Upper lobe of left lung (tissue), 4 donors: ENCODE measurements at regions not wholly inside any gene's neighbourhood (a gene's known extent, or its start where the extent isn't known, plus 50 kb on each side); places are given as distances from the start of the nearest gene placed in this dataset.

Experiments used
- CTCF ChIP-seq, 6 experiments: fragments of 450-650 bp in 4 of 6; fragments of 200-600 bp in 2 of 6; sonication (generic) in 2 of 6; IDR thresholded peaks; one replicate each; pipeline ENCODE4 v1.5.1; 2016 to 2019; ENCODE audit warnings: antibody characterized with exemption in 6 of 6
- EP300 ChIP-seq, 4 donors: sonication (generic); formaldehyde crosslinking; IDR thresholded peaks; one replicate each; pipeline ENCODE4 v1.5.1; 2017; ENCODE audit warnings: antibody characterized with exemption in 4 of 4, control low read depth in 2 of 4
- POLR2A ChIP-seq, 4 donors: fragments of 450-650 bp; IDR thresholded peaks; one replicate each; pipeline ENCODE4 v1.5.1; 2016 to 2017; ENCODE audit warnings: antibody characterized with exemption in 4 of 4, mild to moderate bottlenecking in 2 of 4
- POLR2AphosphoS5 ChIP-seq, 2 donors: sonication (generic); formaldehyde crosslinking; IDR thresholded peaks; one replicate each; pipeline ENCODE4 v1.5.1; 2017; ENCODE audit warnings: antibody characterized with exemption in 2 of 2

- TF ChIP-seq CTCF (IDR thresholded peaks at IDR 0.05) (no peak), POLR2A (IDR thresholded peaks at IDR 0.05) (no peak), EP300 (IDR thresholded peaks at IDR 0.05) (no peak), POLR2AphosphoS5 (IDR thresholded peaks at IDR 0.05) (no peak)
Measured at GRCh38 chr4:130563889-130564418, 1468.0 kb downstream of the C4orf33 start.
